Spleen (tissue), 11 donors: ENCODE measurements at regions not wholly inside any gene's neighbourhood (a gene's known extent, or its start where the extent isn't known, plus 50 kb on each side); places are given as distances from the start of the nearest gene placed in this dataset.

Experiments
- DNase-seq: peaks from one replicate; pipeline ENCODE4 v3.0.0-alpha.2; 2020
- H3K27ac ChIP-seq, 8 donors: fragments of 200-600 bp; sonication (generic) in 7 of 8; 1 replicate in 4 of 8; 2 replicates in 4 of 8; pipeline versions ENCODE4 v1.5.0 to v1.8.0; 2016 to 2021; ENCODE audit warnings: inconsistent platforms in 4 of 8, mild to moderate bottlenecking in 4 of 8, moderate library complexity in 1 of 8
- H3K27me3 ChIP-seq, 7 donors: fragments of 200-600 bp; sonication (generic) in 6 of 7; replicated peaks in 1 of 7; 1 replicate in 4 of 7; 2 replicates in 3 of 7; pipeline versions ENCODE4 v1.5.0 to v1.8.0; 2016 to 2021; ENCODE audit warnings: inconsistent platforms in 3 of 7, mild to moderate bottlenecking in 1 of 7
- H3K36me3 ChIP-seq, 6 donors: fragments of 200-600 bp; sonication (generic) in 5 of 6; 1 replicate in 4 of 6; 2 replicates in 2 of 6; pipeline versions ENCODE4 v1.5.0 to v1.8.0; 2016 to 2021; ENCODE audit warnings: inconsistent platforms in 2 of 6
- H3K4me1 ChIP-seq, 6 donors: fragments of 200-600 bp; sonication (generic) in 5 of 6; 1 replicate in 3 of 6; 2 replicates in 3 of 6; pipeline versions ENCODE4 v1.5.0 to v1.8.0; 2016 to 2021; ENCODE audit warnings: inconsistent platforms in 3 of 6
- H3K4me3 ChIP-seq, 8 donors: fragments of 200-600 bp; sonication (generic) in 7 of 8; 1 replicate in 4 of 8; 2 replicates in 4 of 8; pipeline versions ENCODE4 v1.5.0 to v1.8.0; 2016 to 2021; ENCODE audit warnings: inconsistent platforms in 4 of 8, mild to moderate bottlenecking in 4 of 8, moderate library complexity in 2 of 8
- H3K9me3 ChIP-seq, 8 donors: fragments of 200-600 bp; sonication (generic) in 7 of 8; 1 replicate in 4 of 8; 2 replicates in 4 of 8; pipeline versions ENCODE4 v1.5.0 to v1.8.0; 2016 to 2021; ENCODE audit warnings: inconsistent platforms in 4 of 8
- POLR2A ChIP-seq, 3 donors: fragments of 450-650 bp; IDR thresholded peaks; one replicate each; pipeline ENCODE4 v1.5.1; 2017; ENCODE audit warnings: antibody characterized with exemption in 3 of 3, mild to moderate bottlenecking in 1 of 3
- POLR2AphosphoS5 ChIP-seq, 3 donors: sonication (generic); formaldehyde crosslinking; IDR thresholded peaks; one replicate each; pipeline ENCODE4 v1.5.1; 2017; ENCODE audit warnings: antibody characterized with exemption in 3 of 3
- WGBS, 5 donors: extraction: QIAGEN DNeasy Blood & Tissue Kit in 3 of 5; methylation state at CpG; one replicate each; pipeline versions ENCODE4 v1.1.5 to v1.1.7; 2013 to 2018; 5-methylcytosine and 5-hydroxymethylcytosine counted together
- intact Hi-C: fragments of 100-400 bp; cut with DNase I; formaldehyde crosslinking; loops from one replicate; pipeline ENCODE4 v1.15.0; 2023; ENCODE audit warnings: low total_unique reads
- TF ChIP-seq, protein P1 (sequence below), 11 experiments: fragments of 200-600 bp in 7 of 11; fragments of 450-650 bp in 4 of 11; sonication (generic) in 4 of 11; IDR thresholded peaks in 8 of 11; conservative IDR thresholded peaks in 3 of 11; 1 replicate in 7 of 11; 2 replicates in 4 of 11; pipeline versions ENCODE4 v1.4.0 to v1.8.0; 2016 to 2021; ENCODE audit warnings: antibody characterized with exemption in 11 of 11, inconsistent platforms in 4 of 11, mild to moderate bottlenecking in 1 of 11
- donor health status: healthy with polysubstance abuse.
- donor health status: DM: no; HTN: no; CAD: no; lungs with moderate emphysema.
- donor health status: DM: no; HTN: no; CAD: no.
- donor health status: Bipolar disorder and iron deficiency.
- donor health status: healthy.
- donor health status: DM: no; HTN: no; CAD: no.
- donor health status: DM: yes; HTN: yes; CAD: no.

GRCh38 chr6:105892577-105893262 is 193.4 kb upstream of the PRDM1 start:
- H3K27ac ChIP-seq: peak overlapping the region in 2 of 8 donors; percentile 43 to 57
- WGBS, 5 donors: 43 to 65% (median 59%) methylated on average over 3 of the region's 3 CpGs

GRCh38 chr6:105890521-105891244 is 195.5 kb upstream of the PRDM1 start:
- no peak for DNase-seq
- Histone ChIP-seq H3K4me3 (no peak overlapping the region), H3K27me3 (no peaks in the 10 kb centered on the region), H3K27ac (no peak overlapping the region), H3K9me3 (no peaks in the 10 kb centered on the region), H3K4me1 (peaks cover 0 to 12% (median 1%) of the 10 kb centered on the region in 6 donors), H3K36me3 (no peaks in the 10 kb centered on the region)
- no peak for TF ChIP-seq POLR2AphosphoS5 (IDR thresholded peaks at IDR 0.05)
- no peak for TF ChIP-seq POLR2A (IDR thresholded peaks at IDR 0.05)
- TF ChIP-seq, protein P1, sequence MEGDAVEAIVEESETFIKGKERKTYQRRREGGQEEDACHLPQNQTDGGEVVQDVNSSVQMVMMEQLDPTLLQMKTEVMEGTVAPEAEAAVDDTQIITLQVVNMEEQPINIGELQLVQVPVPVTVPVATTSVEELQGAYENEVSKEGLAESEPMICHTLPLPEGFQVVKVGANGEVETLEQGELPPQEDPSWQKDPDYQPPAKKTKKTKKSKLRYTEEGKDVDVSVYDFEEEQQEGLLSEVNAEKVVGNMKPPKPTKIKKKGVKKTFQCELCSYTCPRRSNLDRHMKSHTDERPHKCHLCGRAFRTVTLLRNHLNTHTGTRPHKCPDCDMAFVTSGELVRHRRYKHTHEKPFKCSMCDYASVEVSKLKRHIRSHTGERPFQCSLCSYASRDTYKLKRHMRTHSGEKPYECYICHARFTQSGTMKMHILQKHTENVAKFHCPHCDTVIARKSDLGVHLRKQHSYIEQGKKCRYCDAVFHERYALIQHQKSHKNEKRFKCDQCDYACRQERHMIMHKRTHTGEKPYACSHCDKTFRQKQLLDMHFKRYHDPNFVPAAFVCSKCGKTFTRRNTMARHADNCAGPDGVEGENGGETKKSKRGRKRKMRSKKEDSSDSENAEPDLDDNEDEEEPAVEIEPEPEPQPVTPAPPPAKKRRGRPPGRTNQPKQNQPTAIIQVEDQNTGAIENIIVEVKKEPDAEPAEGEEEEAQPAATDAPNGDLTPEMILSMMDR (IDR thresholded peaks at IDR 0.05 in 8 of 11, conservative IDR thresholded peaks at IDR 0.05 in 3 of 11): no peak
- intact Hi-C loops: no loop called here
- 65 to 86% (median 79%) methylated on average over 4 of the region's 4 CpGs for WGBS, 5 donors

More at GRCh38 chr6:105892577-105893262, 193.4 kb upstream of the PRDM1 start:
- TF ChIP-seq, protein P1 (IDR thresholded peaks at IDR 0.05 in 8 of 11, conservative IDR thresholded peaks at IDR 0.05 in 3 of 11): no peak
- peak in 1 of 3 donors; percentile 24 for TF ChIP-seq POLR2AphosphoS5 (IDR thresholded peaks at IDR 0.05)
- Histone ChIP-seq H3K27me3 (no peaks in the 10 kb centered on the region), H3K9me3 (no peaks in the 10 kb centered on the region), H3K4me3 (no peak overlapping the region), H3K36me3 (no peaks in the 10 kb centered on the region), H3K4me1 (peaks cover 0 to 12% (median 1%) of the 10 kb centered on the region in 6 donors)
- no peak for DNase-seq
- intact Hi-C loops: no loop called here

- TF ChIP-seq POLR2A (IDR thresholded peaks at IDR 0.05): no peak
- TF ChIP-seq, protein P1 (IDR thresholded peaks at IDR 0.05 in 8 of 11, conservative IDR thresholded peaks at IDR 0.05 in 3 of 11): no peak
- TF ChIP-seq POLR2AphosphoS5 (IDR thresholded peaks at IDR 0.05): no peak
- Histone ChIP-seq H3K36me3 (no peaks in the 10 kb centered on the region), H3K9me3 (no peaks in the 10 kb centered on the region), H3K4me1 (peaks cover 0 to 12% (median 1%) of the 10 kb centered on the region in 6 donors), H3K27ac (no peak overlapping the region), H3K27me3 (no peaks in the 10 kb centered on the region), H3K4me3 (no peak overlapping the region)
- WGBS, 5 donors: 89 to 96% (median 92%) methylated on average over 2 of the region's 2 CpGs
- intact Hi-C loops: no loop called here
- DNase-seq: no peak
Measured at GRCh38 chr6:105889902-105890301, 196.2 kb upstream of the PRDM1 start.
